ENCODE measurements at regions not wholly inside any gene's neighbourhood (a gene's known extent, or its start where the extent isn't known, plus 50 kb on each side); places are given as distances from the start of the nearest gene placed in this dataset.

GRCh38 chr7:8893775-8894174, 460.4 kb downstream of the NXPH1 start:
- TF ChIP-seq POLR2A (IDR thresholded peaks at IDR 0.05; ENCODE audit: low read length), result no peak
- no peak for TF ChIP-seq GATA1 (IDR thresholded peaks at IDR 0.05; ENCODE audit: low read depth, low read length)

All from erythroblast (primary cell).